HCT116 (cell line): ENCODE measurements at regions not wholly inside any gene's neighbourhood (a gene's known extent, or its start where the extent isn't known, plus 50 kb on each side); places are given as distances from the start of the nearest gene placed in this dataset.

Experiments used
- ATAC-seq: fragments of 200-7000 bp; cut with Tn5 transposase; 2 replicates; pipeline ENCODE4 v1.9.1; 2020; ENCODE audit warnings: mild to moderate bottlenecking, moderate library complexity
- BruUV-seq: library from RNA; stranded (reverse); fragments of 400-500 nt; replicated peaks from 2 replicates; lab custom pipeline; 2021; lab: Mats Ljungman, UMichigan
- CTCF ChIA-PET: fragments of 300-600 bp; sonication (Branson Sonifier 250); formaldehyde crosslinking; loops from one replicate; lab custom pipeline; 2021; ENCODE audit warnings: antibody characterized with exemption; lab: Charles Lee
- POLR2A ChIA-PET: fragments of 300-600, 350-600 bp; sonication (Branson Sonifier 250); formaldehyde crosslinking; loops from one replicate; lab custom pipeline; 2021; ENCODE audit warnings: antibody characterized with exemption; lab: Charles Lee
- RAD21 ChIA-PET, 2 experiments: fragments of 300-600 bp; sonication (Branson Sonifier 250); formaldehyde crosslinking; loops; one replicate each; lab custom pipeline; 2023; ENCODE audit warnings: low total read pairs in 2 of 2; ENCODE audit not compliant: uncharacterized antibody in 2 of 2, unreplicated experiment in 2 of 2, low non-redundant PET in 1 of 2; lab: Charles Lee
- DNase-seq: peaks from one replicate; pipeline ENCODE4 v3.0.0-alpha.2; 2010; ENCODE audit warnings: low read depth, low spot score
- H2AFZ ChIP-seq: fragments of 200-600 bp; shearing (Covaris generic), sonication (generic); 2 replicates; pipeline ENCODE4 v1.6.1; 2017; ENCODE audit warnings: low read depth, mixed run types, mixed read lengths, antibody characterized with exemption, low read length; ENCODE audit not compliant: poor library complexity, severe bottlenecking
- H3K27ac ChIP-seq: 2 replicates; pipeline ENCODE4 v1.5.1; 2012; ENCODE audit warnings: low read depth, low read length
- H3K27me3 ChIP-seq: fragments of 200-600 bp; sonication (generic); 2 replicates; pipeline ENCODE4 v1.6.1; 2016; ENCODE audit warnings: mixed run types, low read length, mixed read lengths; ENCODE audit not compliant: insufficient read depth
- H3K36me3 ChIP-seq, 2 experiments: fragments of 200-500 bp in 1 of 2; fragments of 200-600 bp in 1 of 2; sonication (Bioruptor generic) in 1 of 2; sonication (generic) in 1 of 2; 2 replicates each; pipeline versions ENCODE4 v1.5.1 to v1.6.1; 2014 to 2016; ENCODE audit warnings: low read length in 2 of 2, inconsistent platforms in 1 of 2, mixed read lengths in 1 of 2, mixed run types in 1 of 2; ENCODE audit not compliant: insufficient read depth in 2 of 2, control insufficient read depth in 1 of 2
- H3K4me1 ChIP-seq, 2 experiments: fragments of 200-600 bp in 1 of 2; sonication (generic) in 1 of 2; 2 replicates each; pipeline versions ENCODE4 v1.5.1 to v1.6.1; 2012 to 2017; ENCODE audit warnings: low read length in 2 of 2, inconsistent platforms in 1 of 2, mild to moderate bottlenecking in 1 of 2, mixed read lengths in 1 of 2, mixed run types in 1 of 2, moderate library complexity in 1 of 2; ENCODE audit not compliant: insufficient read depth in 2 of 2, control insufficient read depth in 1 of 2
- H3K4me2 ChIP-seq: fragments of 200-600 bp; sonication (generic); 2 replicates; pipeline ENCODE4 v1.6.1; 2017; ENCODE audit warnings: mixed run types, low read length, mixed read lengths
- H3K4me3 ChIP-seq, 2 experiments: fragments of 200-600 bp in 1 of 2; sonication (generic) in 1 of 2; replicated peaks in 1 of 2; 2 replicates each; pipeline ENCODE4 v1.5.1; 2011 to 2016; ENCODE audit warnings: low read length in 2 of 2, control low read depth in 1 of 2, low read depth in 1 of 2, mild to moderate bottlenecking in 1 of 2, mixed read lengths in 1 of 2, mixed run types in 1 of 2
- H3K79me2 ChIP-seq: fragments of 200-600 bp; sonication (generic); 2 replicates; pipeline ENCODE4 v1.6.1; 2017; ENCODE audit warnings: mild to moderate bottlenecking, mixed run types, low read length, moderate library complexity, mixed read lengths; ENCODE audit not compliant: insufficient read depth
- H3K9ac ChIP-seq: fragments of 200-600 bp; sonication (generic); 2 replicates; pipeline ENCODE4 v1.6.1; 2016; ENCODE audit warnings: low read length, mixed read lengths
- H3K9me2 ChIP-seq: fragments of 200-600 bp; sonication (generic), shearing (Covaris generic); 2 replicates; pipeline ENCODE4 v1.6.1; 2017; ENCODE audit warnings: mixed run types, mild to moderate bottlenecking, moderate library complexity; ENCODE audit not compliant: insufficient read depth
- H3K9me3 ChIP-seq, 2 experiments: fragments of 200-500 bp in 1 of 2; fragments of 200-600 bp in 1 of 2; sonication (Bioruptor generic) in 1 of 2; sonication (generic) in 1 of 2; 2 replicates each; pipeline ENCODE4 v1.6.1; 2014 to 2017; ENCODE audit warnings: low read length in 2 of 2, mixed read lengths in 2 of 2, inconsistent platforms in 1 of 2, low read depth in 1 of 2, mild to moderate bottlenecking in 1 of 2, mixed run types in 1 of 2, moderate library complexity in 1 of 2; ENCODE audit not compliant: control insufficient read depth in 1 of 2, insufficient read depth in 1 of 2
- H4K20me1 ChIP-seq: fragments of 200-600 bp; sonication (generic), shearing (Covaris generic); 2 replicates; pipeline ENCODE4 v1.6.1; 2017; ENCODE audit warnings: mixed run types, mild to moderate bottlenecking, moderate library complexity; ENCODE audit not compliant: insufficient read depth
- CBX3 ChIP-seq: IDR thresholded peaks from 2 replicates; pipeline ENCODE4 v1.6.1; 2012; ENCODE audit warnings: low read depth
- EGR1 ChIP-seq: IDR thresholded peaks from 2 replicates; pipeline ENCODE4 v1.6.1; 2012; ENCODE audit warnings: low read depth
- ELF1 ChIP-seq: IDR thresholded peaks from 2 replicates; pipeline ENCODE4 v1.6.1; 2012; ENCODE audit warnings: low read depth, borderline replicate concordance
- EZH2 ChIP-seq: fragments of 200-600 bp; sonication (generic); IDR thresholded peaks from 2 replicates; pipeline ENCODE4 v1.6.1; 2017; ENCODE audit warnings: antibody characterized with exemption, mixed run types
- EZH2phosphoT487 ChIP-seq: fragments of 200-600 bp; IDR thresholded peaks from 2 replicates; pipeline ENCODE4 v1.6.1; 2018; ENCODE audit warnings: antibody characterized with exemption, borderline replicate concordance
- FOSL1 ChIP-seq: IDR thresholded peaks from 2 replicates; pipeline ENCODE4 v1.6.1; 2012; ENCODE audit warnings: low read depth
- JUND ChIP-seq: IDR thresholded peaks from 2 replicates; pipeline ENCODE4 v1.6.1; 2012
- POLR2A ChIP-seq: IDR thresholded peaks from 2 replicates; pipeline ENCODE4 v1.7.0; 2011; ENCODE audit warnings: borderline replicate concordance; ENCODE audit not compliant: insufficient read depth, insufficient read length; ENCODE audit errors: extremely low read depth
- POLR2AphosphoS5 ChIP-seq: IDR thresholded peaks from 2 replicates; pipeline ENCODE4 v1.6.1; 2011; ENCODE audit warnings: mild to moderate bottlenecking, low read depth, low read length, moderate library complexity
- RAD21 ChIP-seq: IDR thresholded peaks from 2 replicates; pipeline ENCODE4 v1.6.1; 2012; ENCODE audit warnings: low read depth, mild to moderate bottlenecking
- SIN3A ChIP-seq: IDR thresholded peaks from 2 replicates; pipeline ENCODE4 v1.6.1; 2012; ENCODE audit warnings: low read depth
- SRF ChIP-seq: IDR thresholded peaks from 2 replicates; pipeline ENCODE4 v1.6.1; 2012; ENCODE audit warnings: low read depth
- TCF7L2 ChIP-seq: IDR thresholded peaks from 2 replicates; pipeline ENCODE4 v1.7.0; 2011; ENCODE audit warnings: borderline replicate concordance, inconsistent platforms; ENCODE audit not compliant: insufficient read depth, insufficient read length; ENCODE audit errors: extremely low read depth
- ZFX ChIP-seq: fragments of 450-650 bp; IDR thresholded peaks from 2 replicates; pipeline ENCODE4 v1.6.1; 2017
- ZNF274 ChIP-seq: fragments of 200-500 bp; sonication (Bioruptor generic); IDR thresholded peaks from 2 replicates; pipeline ENCODE4 v1.6.1; 2014; ENCODE audit warnings: mild to moderate bottlenecking, low read depth, low read length, inconsistent platforms
- intact Hi-C: fragments of 100-400 bp; cut with micrococcal nuclease; formaldehyde crosslinking; loops from 2 replicates; pipeline ENCODE4 v1.10.0; 2022
- TF ChIP-seq, protein P1 (sequence below), 3 experiments: fragments of 200-600 bp in 1 of 3; sonication (generic) in 1 of 3; IDR thresholded peaks in 2 of 3; conservative IDR thresholded peaks in 1 of 3; 2 replicates each; pipeline ENCODE4 v1.5.1; 2012 to 2017; ENCODE audit warnings: low read depth in 2 of 3, low read length in 2 of 3, antibody characterized with exemption in 1 of 3, borderline replicate concordance in 1 of 3, control low read depth in 1 of 3, mild to moderate bottlenecking in 1 of 3, mixed read lengths in 1 of 3, mixed run types in 1 of 3, moderate library complexity in 1 of 3; ENCODE audit not compliant: insufficient read depth in 1 of 3

DNA sequence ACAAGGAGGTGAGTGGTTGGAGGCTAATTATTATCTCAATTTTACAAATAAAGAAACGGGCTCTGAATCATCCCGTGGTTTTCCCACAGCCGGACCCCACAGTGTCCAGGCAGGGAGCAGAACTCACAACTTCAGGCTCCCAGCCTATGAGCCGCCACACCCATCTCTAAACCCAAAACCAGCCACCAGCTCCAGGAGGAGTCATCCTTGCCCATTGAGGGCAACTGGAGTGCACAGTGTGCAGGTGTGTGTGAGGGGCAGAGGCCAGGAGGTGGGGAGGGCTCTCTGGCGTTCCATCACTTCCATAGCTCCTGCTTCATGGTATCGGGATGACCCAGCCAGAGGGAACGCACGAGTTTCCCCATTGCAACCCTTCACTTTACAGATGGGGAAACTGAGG lies 144.5 kb downstream of the CYP26B1 start:
- TF ChIP-seq EZH2 (no peak), FOSL1 (no peak)
- no peak overlapping the region for H3K4me2 ChIP-seq
- BruUV-seq = no TSS peak
- H3K79me2 ChIP-seq = no peaks in the 10 kb centered on the region
- DNase-seq (no peak), ATAC-seq (no peak)
- ChIA-PET RAD21 (no interaction called here), CTCF (no interaction called here), POLR2A (no interaction called here)
- H3K9me2 ChIP-seq = no peaks in the 10 kb centered on the region
- no peaks in the 10 kb centered on the region for H3K9me3 ChIP-seq
- H3K27me3 ChIP-seq = no peaks in the 10 kb centered on the region
- no peaks in the 10 kb centered on the region for H4K20me1 ChIP-seq
- no peak overlapping the region for H3K4me3 ChIP-seq
- H3K27ac ChIP-seq = no peak overlapping the region
- no peak overlapping the region for H3K9ac ChIP-seq
- peaks cover 0 to 2% of the 10 kb centered on the region in 2 experiments; a peak in 1 of 4 replicates for H3K4me1 ChIP-seq
- intact Hi-C loops = no loop called here
- H2AFZ ChIP-seq = no peak overlapping the region
- no peaks in the 10 kb centered on the region for H3K36me3 ChIP-seq

DNA sequence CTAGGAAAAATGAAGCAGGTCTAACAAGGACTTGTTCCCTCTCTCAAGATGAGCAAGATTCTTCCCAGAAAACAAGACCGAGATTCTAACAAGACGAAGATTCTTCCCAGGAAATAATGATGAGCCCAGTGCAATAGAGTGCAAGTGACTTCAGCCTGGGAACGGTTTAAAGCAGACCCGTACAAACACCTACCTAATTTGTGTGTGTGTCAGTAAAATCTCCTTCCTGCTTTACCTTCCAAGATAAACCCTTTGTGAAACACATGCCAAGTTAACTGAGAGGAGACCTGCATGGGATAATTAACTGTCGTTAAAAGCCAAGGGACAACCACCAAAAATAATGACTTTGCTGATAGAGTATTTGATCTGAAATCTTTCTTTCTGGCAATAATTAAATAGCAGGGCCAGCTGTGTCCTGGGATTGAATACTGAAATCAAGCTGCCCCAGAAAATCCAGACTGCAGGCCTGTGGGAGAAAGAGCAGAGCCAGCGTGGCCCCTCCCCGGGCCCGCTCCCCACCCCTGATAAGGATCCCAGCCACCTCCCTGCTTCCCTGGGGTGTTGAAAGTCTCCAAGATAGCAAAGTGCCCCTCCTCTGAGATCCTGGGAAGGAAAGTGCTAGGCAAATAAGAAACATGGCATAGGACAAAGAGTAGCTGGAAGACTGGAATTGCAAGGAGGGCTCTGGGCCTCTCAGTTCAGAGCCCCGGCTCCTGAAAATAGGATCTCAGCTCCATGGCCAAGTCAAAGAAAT lies 145.5 kb downstream of the CYP26B1 start:
- no peaks in the 10 kb centered on the region for H3K27me3 ChIP-seq
- H3K9ac ChIP-seq = no peak overlapping the region
- ChIA-PET RAD21 (no interaction called here), CTCF (no interaction called here), POLR2A (no interaction called here)
- H3K4me2 ChIP-seq = no peak overlapping the region
- BruUV-seq = no TSS peak
- no peak for DNase-seq
- no peaks in the 10 kb centered on the region for H3K9me3 ChIP-seq
- no peaks in the 10 kb centered on the region for H3K79me2 ChIP-seq
- no peaks in the 10 kb centered on the region for H3K4me1 ChIP-seq
- TF ChIP-seq ELF1 = no peak
- TF ChIP-seq, protein P1, sequence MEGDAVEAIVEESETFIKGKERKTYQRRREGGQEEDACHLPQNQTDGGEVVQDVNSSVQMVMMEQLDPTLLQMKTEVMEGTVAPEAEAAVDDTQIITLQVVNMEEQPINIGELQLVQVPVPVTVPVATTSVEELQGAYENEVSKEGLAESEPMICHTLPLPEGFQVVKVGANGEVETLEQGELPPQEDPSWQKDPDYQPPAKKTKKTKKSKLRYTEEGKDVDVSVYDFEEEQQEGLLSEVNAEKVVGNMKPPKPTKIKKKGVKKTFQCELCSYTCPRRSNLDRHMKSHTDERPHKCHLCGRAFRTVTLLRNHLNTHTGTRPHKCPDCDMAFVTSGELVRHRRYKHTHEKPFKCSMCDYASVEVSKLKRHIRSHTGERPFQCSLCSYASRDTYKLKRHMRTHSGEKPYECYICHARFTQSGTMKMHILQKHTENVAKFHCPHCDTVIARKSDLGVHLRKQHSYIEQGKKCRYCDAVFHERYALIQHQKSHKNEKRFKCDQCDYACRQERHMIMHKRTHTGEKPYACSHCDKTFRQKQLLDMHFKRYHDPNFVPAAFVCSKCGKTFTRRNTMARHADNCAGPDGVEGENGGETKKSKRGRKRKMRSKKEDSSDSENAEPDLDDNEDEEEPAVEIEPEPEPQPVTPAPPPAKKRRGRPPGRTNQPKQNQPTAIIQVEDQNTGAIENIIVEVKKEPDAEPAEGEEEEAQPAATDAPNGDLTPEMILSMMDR (IDR thresholded peaks at IDR 0.05 in 2 of 3, conservative IDR thresholded peaks at IDR 0.05 in 1 of 3; ENCODE audit: borderline replicate concordance in 1 of 3, insufficient read depth in 1 of 3, low read depth in 2 of 3, low read length in 2 of 3) = no peak
- no peak for TF ChIP-seq EZH2phosphoT487
- TF ChIP-seq EGR1 = no peak
- no peak for TF ChIP-seq CBX3
- no peak for TF ChIP-seq RAD21
- no peak for TF ChIP-seq SIN3A
- no peak for TF ChIP-seq EZH2
- no peak for TF ChIP-seq TCF7L2
- no peak for TF ChIP-seq ZNF274
- no peak for TF ChIP-seq JUND
- TF ChIP-seq POLR2A = no peak
- no peak for TF ChIP-seq SRF
- TF ChIP-seq ZFX = no peak
- no peak for TF ChIP-seq FOSL1
- TF ChIP-seq POLR2AphosphoS5 = no peak
- TF ChIP-seq, all 23 proteins: peak for 0
- intact Hi-C loops = no loop called here
- Histone ChIP-seq H3K4me3 (no peak overlapping the region), H3K27ac (no peak overlapping the region), H4K20me1 (no peaks in the 10 kb centered on the region), H2AFZ (no peak overlapping the region), H3K9me2 (no peaks in the 10 kb centered on the region), H3K36me3 (no peaks in the 10 kb centered on the region)
- no peak for ATAC-seq
